M059J (cell line): ENCODE measurements at regions not wholly inside any gene's neighbourhood (a gene's known extent, or its start where the extent isn't known, plus 50 kb on each side); places are given as distances from the start of the nearest gene placed in this dataset.

Experiments used
- DNase-seq: peaks from one replicate; pipeline ENCODE4 v3.0.0-alpha.2; 2012; ENCODE audit warnings: low read depth

GRCh38 chr3:150130404-150131100 is 159.9 kb upstream of the PFN2 start:
- DNase-seq = no peak

GRCh38 chr3:150129166-150129565 is 158.5 kb upstream of the PFN2 start:
- no peak for DNase-seq

- DNase-seq = no peak
Measured at GRCh38 chr3:150128126-150128525, 157.4 kb upstream of the PFN2 start.

- DNase-seq = no peak
Measured at GRCh38 chr3:150127011-150127490, 156.4 kb upstream of the PFN2 start.

- DNase-seq = no peak
Measured at GRCh38 chr3:150124142-150124541, 153.4 kb upstream of the PFN2 start.

- peak; percentile 59 for DNase-seq
Measured at GRCh38 chr3:150123249-150123648, 152.6 kb upstream of the PFN2 start.

- DNase-seq = no peak
Measured at GRCh38 chr3:150118219-150118618, 147.5 kb upstream of the PFN2 start.

GRCh38 chr3:150117076-150117475 is 146.4 kb upstream of the PFN2 start:
- no peak for DNase-seq

GRCh38 chr3:150116196-150116595 is 145.5 kb upstream of the PFN2 start:
- no peak for DNase-seq

GRCh38 chr3:150114873-150115540 is 144.3 kb upstream of the PFN2 start:
- peak; percentile 81 for DNase-seq

- DNase-seq = no peak
Measured at GRCh38 chr3:150114273-150114672, 143.6 kb upstream of the PFN2 start.

- no peak for DNase-seq
Measured at GRCh38 chr3:150110097-150110496, 139.4 kb upstream of the PFN2 start.

GRCh38 chr3:150107429-150108175 is 136.9 kb upstream of the PFN2 start:
- peak; percentile 56 for DNase-seq

GRCh38 chr3:150106740-150107428 is 136.2 kb upstream of the PFN2 start:
- DNase-seq = peak; percentile 100

- DNase-seq = peak; percentile 69
Measured at GRCh38 chr3:150105886-150106612, 135.4 kb upstream of the PFN2 start.

GRCh38 chr3:150105025-150105424 is 134.3 kb upstream of the PFN2 start:
- DNase-seq = no peak

- no peak for DNase-seq
Measured at GRCh38 chr3:150104564-150104963, 133.9 kb upstream of the PFN2 start.

- DNase-seq = no peak
Measured at GRCh38 chr3:150101016-150101415, 130.3 kb upstream of the PFN2 start.

GRCh38 chr3:150098621-150099020 is 127.9 kb upstream of the PFN2 start:
- DNase-seq = no peak

GRCh38 chr3:150097588-150097890 is 126.8 kb upstream of the PFN2 start:
- DNase-seq = peak; percentile 75
